ENCODE measurements at regions not wholly inside any gene's neighbourhood (a gene's known extent, or its start where the extent isn't known, plus 50 kb on each side); places are given as distances from the start of the nearest gene placed in this dataset.

DNA sequence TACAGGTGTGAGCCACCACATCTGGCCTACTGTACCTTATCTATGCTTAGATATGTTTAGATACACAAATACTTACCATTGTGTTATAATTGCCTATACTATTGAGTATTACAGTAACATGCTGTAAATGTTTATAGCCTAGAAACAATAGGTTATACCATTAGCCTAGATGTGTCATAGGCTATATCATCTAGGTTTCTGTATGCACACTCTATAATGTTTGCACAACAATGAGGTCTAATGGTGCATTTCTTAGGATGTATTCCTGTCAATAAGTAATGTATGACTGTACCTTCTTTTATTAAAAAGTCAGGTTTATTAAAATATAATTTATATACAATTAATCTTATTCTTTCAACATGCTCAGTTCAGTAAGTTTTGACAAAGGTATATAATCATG lies 683.1 kb downstream of the LRRC70 start:
- TF ChIP-seq, protein P1, sequence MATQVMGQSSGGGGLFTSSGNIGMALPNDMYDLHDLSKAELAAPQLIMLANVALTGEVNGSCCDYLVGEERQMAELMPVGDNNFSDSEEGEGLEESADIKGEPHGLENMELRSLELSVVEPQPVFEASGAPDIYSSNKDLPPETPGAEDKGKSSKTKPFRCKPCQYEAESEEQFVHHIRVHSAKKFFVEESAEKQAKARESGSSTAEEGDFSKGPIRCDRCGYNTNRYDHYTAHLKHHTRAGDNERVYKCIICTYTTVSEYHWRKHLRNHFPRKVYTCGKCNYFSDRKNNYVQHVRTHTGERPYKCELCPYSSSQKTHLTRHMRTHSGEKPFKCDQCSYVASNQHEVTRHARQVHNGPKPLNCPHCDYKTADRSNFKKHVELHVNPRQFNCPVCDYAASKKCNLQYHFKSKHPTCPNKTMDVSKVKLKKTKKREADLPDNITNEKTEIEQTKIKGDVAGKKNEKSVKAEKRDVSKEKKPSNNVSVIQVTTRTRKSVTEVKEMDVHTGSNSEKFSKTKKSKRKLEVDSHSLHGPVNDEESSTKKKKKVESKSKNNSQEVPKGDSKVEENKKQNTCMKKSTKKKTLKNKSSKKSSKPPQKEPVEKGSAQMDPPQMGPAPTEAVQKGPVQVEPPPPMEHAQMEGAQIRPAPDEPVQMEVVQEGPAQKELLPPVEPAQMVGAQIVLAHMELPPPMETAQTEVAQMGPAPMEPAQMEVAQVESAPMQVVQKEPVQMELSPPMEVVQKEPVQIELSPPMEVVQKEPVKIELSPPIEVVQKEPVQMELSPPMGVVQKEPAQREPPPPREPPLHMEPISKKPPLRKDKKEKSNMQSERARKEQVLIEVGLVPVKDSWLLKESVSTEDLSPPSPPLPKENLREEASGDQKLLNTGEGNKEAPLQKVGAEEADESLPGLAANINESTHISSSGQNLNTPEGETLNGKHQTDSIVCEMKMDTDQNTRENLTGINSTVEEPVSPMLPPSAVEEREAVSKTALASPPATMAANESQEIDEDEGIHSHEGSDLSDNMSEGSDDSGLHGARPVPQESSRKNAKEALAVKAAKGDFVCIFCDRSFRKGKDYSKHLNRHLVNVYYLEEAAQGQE (IDR thresholded peaks at IDR 0.05; ENCODE audit: borderline replicate concordance) = no peak
- TF ChIP-seq, protein P2, sequence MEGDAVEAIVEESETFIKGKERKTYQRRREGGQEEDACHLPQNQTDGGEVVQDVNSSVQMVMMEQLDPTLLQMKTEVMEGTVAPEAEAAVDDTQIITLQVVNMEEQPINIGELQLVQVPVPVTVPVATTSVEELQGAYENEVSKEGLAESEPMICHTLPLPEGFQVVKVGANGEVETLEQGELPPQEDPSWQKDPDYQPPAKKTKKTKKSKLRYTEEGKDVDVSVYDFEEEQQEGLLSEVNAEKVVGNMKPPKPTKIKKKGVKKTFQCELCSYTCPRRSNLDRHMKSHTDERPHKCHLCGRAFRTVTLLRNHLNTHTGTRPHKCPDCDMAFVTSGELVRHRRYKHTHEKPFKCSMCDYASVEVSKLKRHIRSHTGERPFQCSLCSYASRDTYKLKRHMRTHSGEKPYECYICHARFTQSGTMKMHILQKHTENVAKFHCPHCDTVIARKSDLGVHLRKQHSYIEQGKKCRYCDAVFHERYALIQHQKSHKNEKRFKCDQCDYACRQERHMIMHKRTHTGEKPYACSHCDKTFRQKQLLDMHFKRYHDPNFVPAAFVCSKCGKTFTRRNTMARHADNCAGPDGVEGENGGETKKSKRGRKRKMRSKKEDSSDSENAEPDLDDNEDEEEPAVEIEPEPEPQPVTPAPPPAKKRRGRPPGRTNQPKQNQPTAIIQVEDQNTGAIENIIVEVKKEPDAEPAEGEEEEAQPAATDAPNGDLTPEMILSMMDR (IDR thresholded peaks at IDR 0.05; ENCODE audit: poor library complexity, severe bottlenecking) = no peak
